Tibial artery (tissue), 4 donors: ENCODE measurements at regions not wholly inside any gene's neighbourhood (a gene's known extent, or its start where the extent isn't known, plus 50 kb on each side); places are given as distances from the start of the nearest gene placed in this dataset.

Experiments
- DNase-seq, 2 donors: peaks; one replicate each; pipeline ENCODE4 v3.0.0-alpha.2; 2019
- H3K27ac ChIP-seq, 2 donors: fragments of 200-600 bp; sonication (generic) in 1 of 2; 1 replicate in 1 of 2; 2 replicates in 1 of 2; pipeline ENCODE4 v1.5.1; 2018 to 2019; ENCODE audit warnings: mild to moderate bottlenecking in 1 of 2
- H3K27me3 ChIP-seq, 2 donors: fragments of 200-600 bp; sonication (generic) in 1 of 2; one replicate each; pipeline versions ENCODE4 v1.5.1 to v1.6.0; 2016 to 2019
- H3K36me3 ChIP-seq, 3 donors: fragments of 200-600 bp; sonication (generic) in 2 of 3; one replicate each; pipeline ENCODE4 v1.5.1; 2016 to 2019; ENCODE audit warnings: mild to moderate bottlenecking in 2 of 3
- H3K4me1 ChIP-seq, 4 donors: fragments of 200-600 bp; sonication (generic) in 2 of 4; 1 replicate in 3 of 4; 2 replicates in 1 of 4; pipeline ENCODE4 v1.5.1; 2016 to 2019
- H3K4me3 ChIP-seq, 2 donors: fragments of 200-600 bp; sonication (generic) in 1 of 2; 1 replicate in 1 of 2; 2 replicates in 1 of 2; pipeline ENCODE4 v1.5.1; 2018 to 2019; ENCODE audit warnings: mild to moderate bottlenecking in 2 of 2
- H3K9me3 ChIP-seq, 3 donors: fragments of 200-600 bp; sonication (generic) in 1 of 3; one replicate each; pipeline ENCODE4 v1.5.1; 2016 to 2019
- CTCF ChIP-seq, 2 experiments: fragments of 200-600 bp in 1 of 2; fragments of 450-650 bp in 1 of 2; IDR thresholded peaks; one replicate each; pipeline ENCODE4 v1.5.1; 2017 to 2019; ENCODE audit warnings: antibody characterized with exemption in 2 of 2, mild to moderate bottlenecking in 1 of 2, moderate library complexity in 1 of 2
- intact Hi-C: fragments of 100-400 bp; cut with DNase I; formaldehyde crosslinking; loops from one replicate; pipeline ENCODE4 v1.15.0; 2023; ENCODE audit warnings: low total_unique reads

- Histone ChIP-seq H3K27me3 (peaks cover 0 to 13% of the 10 kb centered on the region in 2 donors), H3K27ac (no peak overlapping the region), H3K4me1 (no peaks in the 10 kb centered on the region), H3K36me3 (no peaks in the 10 kb centered on the region), H3K4me3 (no peak overlapping the region), H3K9me3 (no peaks in the 10 kb centered on the region)
- TF ChIP-seq CTCF (IDR thresholded peaks at IDR 0.05) = no peak
- intact Hi-C loops = no loop called here
- no peak for DNase-seq
Measured at GRCh38 chr2:3040066-3040428, 337.6 kb downstream of the EIPR1 start.

- DNase-seq = no peak
- Histone ChIP-seq H3K4me1 (no peaks in the 10 kb centered on the region), H3K27me3 (peaks cover 0 to 13% of the 10 kb centered on the region in 2 donors), H3K9me3 (no peaks in the 10 kb centered on the region), H3K4me3 (no peak overlapping the region), H3K36me3 (no peaks in the 10 kb centered on the region), H3K27ac (no peak overlapping the region)
- intact Hi-C loops = no loop called here
- no peak for TF ChIP-seq CTCF (IDR thresholded peaks at IDR 0.05)
Measured at GRCh38 chr2:3039188-3040065, 338.2 kb downstream of the EIPR1 start.

GRCh38 chr2:3038636-3039035 lies 339.0 kb downstream of the EIPR1 start:
- H3K27ac ChIP-seq = no peak overlapping the region
- TF ChIP-seq CTCF (IDR thresholded peaks at IDR 0.05) = no peak

GRCh38 chr2:3037196-3038194 lies 340.1 kb downstream of the EIPR1 start:
- intact Hi-C loops = no loop called here
- no peak for TF ChIP-seq CTCF (IDR thresholded peaks at IDR 0.05)
- DNase-seq = no peak
- Histone ChIP-seq H3K9me3 (peaks cover 0 to 5% (median 0%) of the 10 kb centered on the region in 3 donors), H3K27ac (no peak overlapping the region), H3K4me3 (no peak overlapping the region), H3K4me1 (no peaks in the 10 kb centered on the region), H3K36me3 (no peaks in the 10 kb centered on the region), H3K27me3 (peaks cover 0 to 8% of the 10 kb centered on the region in 2 donors)

More at GRCh38 chr2:3038636-3039035, 339.0 kb downstream of the EIPR1 start:
- H3K27me3 ChIP-seq = peaks cover 0 to 13% of the 10 kb centered on the region in 2 donors
- H3K4me1 ChIP-seq = no peaks in the 10 kb centered on the region
- no peak for DNase-seq
- H3K4me3 ChIP-seq = no peak overlapping the region
- intact Hi-C loops = no loop called here
- H3K9me3 ChIP-seq = no peaks in the 10 kb centered on the region
- no peaks in the 10 kb centered on the region for H3K36me3 ChIP-seq

GRCh38 chr2:3036432-3037125 lies 341.0 kb downstream of the EIPR1 start:
- no peak overlapping the region for H3K4me3 ChIP-seq
- peaks cover 0 to 5% (median 0%) of the 10 kb centered on the region in 3 donors for H3K9me3 ChIP-seq
- DNase-seq = no peak
- no peak for TF ChIP-seq CTCF (IDR thresholded peaks at IDR 0.05)
- no peak overlapping the region for H3K27ac ChIP-seq
- intact Hi-C loops = no loop called here
- H3K27me3 ChIP-seq = no peaks in the 10 kb centered on the region
- no peaks in the 10 kb centered on the region for H3K4me1 ChIP-seq
- no peaks in the 10 kb centered on the region for H3K36me3 ChIP-seq
